ENCODE measurements at regions not wholly inside any gene's neighbourhood (a gene's known extent, or its start where the extent isn't known, plus 50 kb on each side); places are given as distances from the start of the nearest gene placed in this dataset.

- no peaks in the 10 kb centered on the region for H3K36me3 ChIP-seq (ENCODE audit: control insufficient read depth, insufficient read depth, low read length)
- no peaks in the 10 kb centered on the region for H3K27me3 ChIP-seq (ENCODE audit: control insufficient read depth, insufficient read depth, low read length)
- no peak overlapping the region for H3K27ac ChIP-seq (ENCODE audit: low read length)
- H3K4me1 ChIP-seq (ENCODE audit: control insufficient read depth, insufficient read depth, low read length), result no peaks in the 10 kb centered on the region
- H3K4me3 ChIP-seq (ENCODE audit: low read length), result no peak overlapping the region
- DNase-seq, result no peak
- no CpG with 5 or more reads among the region's 1 CpG for WGBS (ENCODE audit: insufficient coverage, low lambda C conversion rate)
- no peaks in the 10 kb centered on the region for H3K9me3 ChIP-seq (ENCODE audit: control insufficient read depth, low read depth, low read length)
These were observed 590.0 kb upstream of the SEMA3D start for GRCh38 chr7:85776691-85777345.

- 71% methylated on average over 1 of the region's 3 CpGs for WGBS (ENCODE audit: insufficient coverage, low lambda C conversion rate)
- Histone ChIP-seq H3K4me1 (ENCODE audit: control insufficient read depth, insufficient read depth, low read length) (no peaks in the 10 kb centered on the region), H3K36me3 (ENCODE audit: control insufficient read depth, insufficient read depth, low read length) (no peaks in the 10 kb centered on the region), H3K4me3 (ENCODE audit: low read length) (no peak overlapping the region), H3K27me3 (ENCODE audit: control insufficient read depth, insufficient read depth, low read length) (no peaks in the 10 kb centered on the region), H3K27ac (ENCODE audit: low read length) (no peak overlapping the region), H3K9me3 (ENCODE audit: control insufficient read depth, low read depth, low read length) (no peaks in the 10 kb centered on the region)
- DNase-seq, result no peak
These were observed 588.6 kb upstream of the SEMA3D start for GRCh38 chr7:85775431-85775830.

DNA sequence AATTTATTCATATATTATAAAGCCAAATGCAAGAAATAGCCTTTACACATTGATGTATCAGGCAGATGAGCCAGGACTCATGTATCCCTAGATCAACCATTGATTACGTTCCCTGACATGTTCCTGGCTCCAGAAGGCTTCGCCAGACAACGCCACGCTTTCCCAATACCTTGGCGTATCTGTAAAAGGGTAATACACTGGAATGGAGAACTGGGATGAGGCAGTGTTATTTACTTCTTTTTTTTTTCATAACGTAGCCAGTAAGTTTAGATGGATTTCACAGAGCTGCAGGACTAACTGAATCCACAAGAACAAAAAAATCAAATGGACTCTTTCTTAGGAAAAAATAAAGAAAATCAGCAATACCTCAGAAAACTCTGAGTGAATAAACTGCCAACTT lies 588.1 kb upstream of the SEMA3D start:
- 67% methylated on average over 1 of the region's 6 CpGs for WGBS (ENCODE audit: insufficient coverage, low lambda C conversion rate)
- DNase-seq, result no peak
- H3K36me3 ChIP-seq (ENCODE audit: control insufficient read depth, insufficient read depth, low read length), result no peaks in the 10 kb centered on the region
- no peak overlapping the region for H3K27ac ChIP-seq (ENCODE audit: low read length)
- H3K4me1 ChIP-seq (ENCODE audit: control insufficient read depth, insufficient read depth, low read length), result no peaks in the 10 kb centered on the region
- H3K4me3 ChIP-seq (ENCODE audit: low read length), result no peak overlapping the region
- H3K27me3 ChIP-seq (ENCODE audit: control insufficient read depth, insufficient read depth, low read length), result no peaks in the 10 kb centered on the region
- no peaks in the 10 kb centered on the region for H3K9me3 ChIP-seq (ENCODE audit: control insufficient read depth, low read depth, low read length)

GRCh38 chr7:85773116-85773728 lies 586.4 kb upstream of the SEMA3D start:
- no peaks in the 10 kb centered on the region for H3K27me3 ChIP-seq (ENCODE audit: control insufficient read depth, insufficient read depth, low read length)
- H3K36me3 ChIP-seq (ENCODE audit: control insufficient read depth, insufficient read depth, low read length), result no peaks in the 10 kb centered on the region
- H3K27ac ChIP-seq (ENCODE audit: low read length), result no peak overlapping the region
- DNase-seq, result no peak
- no peaks in the 10 kb centered on the region for H3K4me1 ChIP-seq (ENCODE audit: control insufficient read depth, insufficient read depth, low read length)
- WGBS (ENCODE audit: insufficient coverage, low lambda C conversion rate), result no CpG with 5 or more reads among the region's 2 CpGs
- peaks cover 7% of the 10 kb centered on the region for H3K9me3 ChIP-seq (ENCODE audit: control insufficient read depth, low read depth, low read length)
- H3K4me3 ChIP-seq (ENCODE audit: low read length), result no peak overlapping the region

- Histone ChIP-seq H3K27me3 (ENCODE audit: control insufficient read depth, insufficient read depth, low read length) (no peaks in the 10 kb centered on the region), H3K36me3 (ENCODE audit: control insufficient read depth, insufficient read depth, low read length) (no peaks in the 10 kb centered on the region), H3K4me3 (ENCODE audit: low read length) (no peak overlapping the region), H3K9me3 (ENCODE audit: control insufficient read depth, low read depth, low read length) (peaks cover 7% of the 10 kb centered on the region), H3K4me1 (ENCODE audit: control insufficient read depth, insufficient read depth, low read length) (no peaks in the 10 kb centered on the region), H3K27ac (ENCODE audit: low read length) (no peak overlapping the region)
- no peak for DNase-seq
- WGBS (ENCODE audit: insufficient coverage, low lambda C conversion rate), result no CpG with 5 or more reads among the region's 3 CpGs
These were observed 584.7 kb upstream of the SEMA3D start for GRCh38 chr7:85771516-85771915.

DNA sequence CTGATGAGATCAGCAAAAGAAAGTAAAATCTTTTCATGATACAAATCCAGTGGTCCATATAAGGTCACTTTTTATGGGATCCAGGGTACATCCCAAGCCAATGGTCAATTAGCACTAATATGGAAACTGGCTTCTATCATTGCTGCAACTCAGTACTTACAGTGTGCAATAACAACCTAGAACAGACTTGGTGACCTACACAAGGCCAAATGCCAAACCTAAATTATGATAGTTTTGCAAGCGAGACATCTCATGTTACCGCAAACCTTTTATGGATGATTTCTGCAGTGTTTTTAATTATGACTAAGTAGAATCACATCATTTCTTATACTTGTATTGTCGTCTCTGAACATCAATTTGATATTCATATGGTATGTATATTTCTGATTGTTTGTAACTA lies 583.5 kb upstream of the SEMA3D start:
- H3K27me3 ChIP-seq (ENCODE audit: control insufficient read depth, insufficient read depth, low read length), result no peaks in the 10 kb centered on the region
- H3K4me1 ChIP-seq (ENCODE audit: control insufficient read depth, insufficient read depth, low read length), result peaks cover 1% of the 10 kb centered on the region
- no peaks in the 10 kb centered on the region for H3K36me3 ChIP-seq (ENCODE audit: control insufficient read depth, insufficient read depth, low read length)
- no peak overlapping the region for H3K4me3 ChIP-seq (ENCODE audit: low read length)
- DNase-seq, result no peak
- WGBS (ENCODE audit: insufficient coverage, low lambda C conversion rate), result 100% methylated on average over 1 of the region's 3 CpGs
- H3K9me3 ChIP-seq (ENCODE audit: control insufficient read depth, low read depth, low read length), result peaks cover 7% of the 10 kb centered on the region
- H3K27ac ChIP-seq (ENCODE audit: low read length), result no peak overlapping the region

- no peak overlapping the region for H3K27ac ChIP-seq (ENCODE audit: low read length)
- WGBS (ENCODE audit: insufficient coverage, low lambda C conversion rate), result 20% methylated on average over 2 of the region's 11 CpGs
- peaks cover 7% of the 10 kb centered on the region for H3K9me3 ChIP-seq (ENCODE audit: control insufficient read depth, low read depth, low read length)
- H3K4me1 ChIP-seq (ENCODE audit: control insufficient read depth, insufficient read depth, low read length), result peaks cover 5% of the 10 kb centered on the region
- H3K4me3 ChIP-seq (ENCODE audit: low read length), result no peak overlapping the region
- H3K27me3 ChIP-seq (ENCODE audit: control insufficient read depth, insufficient read depth, low read length), result no peaks in the 10 kb centered on the region
- peak; percentile 29 to 80 for DNase-seq
- no peaks in the 10 kb centered on the region for H3K36me3 ChIP-seq (ENCODE audit: control insufficient read depth, insufficient read depth, low read length)
These were observed 578.9 kb upstream of the SEMA3D start for GRCh38 chr7:85765698-85766298.

- Histone ChIP-seq H3K36me3 (ENCODE audit: control insufficient read depth, insufficient read depth, low read length) (no peaks in the 10 kb centered on the region), H3K4me1 (ENCODE audit: control insufficient read depth, insufficient read depth, low read length) (peaks cover 5% of the 10 kb centered on the region), H3K27me3 (ENCODE audit: control insufficient read depth, insufficient read depth, low read length) (no peaks in the 10 kb centered on the region), H3K9me3 (ENCODE audit: control insufficient read depth, low read depth, low read length) (peaks cover 7% of the 10 kb centered on the region), H3K4me3 (ENCODE audit: low read length) (no peak overlapping the region), H3K27ac (ENCODE audit: low read length) (no peak overlapping the region)
- no peak for DNase-seq
- no CpG with 5 or more reads among the region's 2 CpGs for WGBS (ENCODE audit: insufficient coverage, low lambda C conversion rate)
These were observed 577.2 kb upstream of the SEMA3D start for GRCh38 chr7:85764034-85764433.

DNA sequence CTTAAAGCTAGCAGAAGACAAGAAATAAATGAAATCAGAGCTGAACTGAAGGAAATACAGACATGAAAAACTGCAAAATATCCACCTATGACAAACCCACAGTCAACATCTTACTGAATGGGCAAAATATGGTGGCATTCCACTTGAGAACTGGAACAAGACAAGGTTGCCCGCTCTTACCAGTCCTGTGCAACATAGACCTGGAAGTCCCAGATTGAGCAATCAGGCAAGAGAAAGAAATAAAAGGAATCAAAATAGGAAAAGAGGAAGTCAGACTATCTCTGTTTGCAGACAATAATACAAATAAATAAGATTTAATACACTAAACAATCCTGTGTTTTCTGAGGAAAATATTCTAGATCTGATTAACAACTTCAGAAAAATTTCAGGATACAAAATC lies 570.5 kb upstream of the SEMA3D start:
- no peak overlapping the region for H3K27ac ChIP-seq (ENCODE audit: low read length)
- no peaks in the 10 kb centered on the region for H3K4me1 ChIP-seq (ENCODE audit: control insufficient read depth, insufficient read depth, low read length)
- no peaks in the 10 kb centered on the region for H3K27me3 ChIP-seq (ENCODE audit: control insufficient read depth, insufficient read depth, low read length)
- peaks cover 2% of the 10 kb centered on the region for H3K9me3 ChIP-seq (ENCODE audit: control insufficient read depth, low read depth, low read length)
- no peaks in the 10 kb centered on the region for H3K36me3 ChIP-seq (ENCODE audit: control insufficient read depth, insufficient read depth, low read length)
- no peak overlapping the region for H3K4me3 ChIP-seq (ENCODE audit: low read length)
- no peak for DNase-seq
- 100% methylated on average over 1 of the region's 1 CpG for WGBS (ENCODE audit: insufficient coverage, low lambda C conversion rate)

- no peaks in the 10 kb centered on the region for H3K36me3 ChIP-seq (ENCODE audit: control insufficient read depth, insufficient read depth, low read length)
- no peak overlapping the region for H3K27ac ChIP-seq (ENCODE audit: low read length)
- no peaks in the 10 kb centered on the region for H3K27me3 ChIP-seq (ENCODE audit: control insufficient read depth, insufficient read depth, low read length)
- DNase-seq, result no peak
- H3K4me1 ChIP-seq (ENCODE audit: control insufficient read depth, insufficient read depth, low read length), result no peaks in the 10 kb centered on the region
- H3K4me3 ChIP-seq (ENCODE audit: low read length), result no peak overlapping the region
- peaks cover 8% of the 10 kb centered on the region for H3K9me3 ChIP-seq (ENCODE audit: control insufficient read depth, low read depth, low read length)
- WGBS (ENCODE audit: insufficient coverage, low lambda C conversion rate), result no CpG with 5 or more reads among the region's 14 CpGs
These were observed 563.6 kb upstream of the SEMA3D start for GRCh38 chr7:85750454-85750949.

Measured in large intestine (tissue), 3 donors.